K562 (cell line): ENCODE measurements at regions not wholly inside any gene's neighbourhood (a gene's known extent, or its start where the extent isn't known, plus 50 kb on each side); places are given as distances from the start of the nearest gene placed in this dataset.

Experiments
- ATAC-seq: fragments of 200-7000 bp; cut with Tn5 transposase; 3 replicates; pipeline ENCODE4 v1.9.1; 2020; ENCODE audit warnings: moderate library complexity
- BruUV-seq: library from RNA; stranded (reverse); fragments of 400-500 nt; replicated peaks from 2 replicates; lab custom pipeline; 2021; lab: Mats Ljungman, UMichigan
- CTCF ChIA-PET: fragments of 300-600 bp; formaldehyde crosslinking; extraction: SDS; loops from one replicate; lab custom pipeline; 2021; ENCODE audit warnings: low intra/inter-chr PET ratio; lab: Yijun Ruan, JAX
- POLR2A ChIA-PET: fragments of 300-600, 350-650 bp; sonication (Branson Sonifier 250); formaldehyde crosslinking; extraction: SDS; loops from one replicate; lab custom pipeline; 2021; ENCODE audit warnings: antibody characterized with exemption, inconsistent platforms; lab: Yijun Ruan, JAX
- DNase-seq, 4 experiments: peaks; one replicate each; pipeline versions ENCODE4 v3.0.0 to v3.0.0-alpha.2; 2011 to 2018; ENCODE audit warnings: low spot score in 3 of 4, mixed read lengths in 3 of 4; ENCODE audit errors: extremely low read depth in 1 of 4
- FAIRE-seq: peaks from 2 replicates; lab custom pipeline; 2011; peaks lifted over from hg19 to GRCh38; lab: Jason Lieb, UNC
- H2AFZ ChIP-seq: 2 replicates; pipeline ENCODE4 v1.6.0; 2011; ENCODE audit warnings: low read depth, low read length, control low read depth, inconsistent platforms
- H3K27ac ChIP-seq: fragments of 200-600 bp; 3 replicates; pipeline ENCODE4 v1.8.0; 2011; ENCODE audit warnings: low read depth, mild to moderate bottlenecking, control low read depth, inconsistent platforms, low read length, moderate library complexity, mixed read lengths; ENCODE audit errors: extremely low read depth
- H3K27me3 ChIP-seq, 2 experiments: fragments of 300-600 bp in 1 of 2; 2 replicates in 1 of 2; 3 replicates in 1 of 2; pipeline versions ENCODE4 v1.6.0 to v1.8.0; 2011; ENCODE audit warnings: inconsistent platforms in 2 of 2, low read length in 2 of 2, mild to moderate bottlenecking in 1 of 2, mixed read lengths in 1 of 2, moderate library complexity in 1 of 2; ENCODE audit not compliant: control insufficient read depth in 2 of 2, insufficient read depth in 2 of 2
- H3K36me3 ChIP-seq: fragments of 300-600 bp; 3 replicates; pipeline ENCODE4 v1.8.0; 2011; ENCODE audit warnings: mild to moderate bottlenecking, low read length, inconsistent platforms; ENCODE audit not compliant: control insufficient read depth, insufficient read depth
- H3K4me1 ChIP-seq, 2 experiments: fragments of 200-600 bp in 1 of 2; replicated peaks in 1 of 2; 2 replicates in 1 of 2; 3 replicates in 1 of 2; pipeline versions ENCODE4 v1.5.1 to v1.8.0; 2011; ENCODE audit warnings: inconsistent platforms in 2 of 2, low read length in 2 of 2, mild to moderate bottlenecking in 1 of 2, mixed read lengths in 1 of 2, moderate library complexity in 1 of 2; ENCODE audit not compliant: control insufficient read depth in 2 of 2, insufficient read depth in 2 of 2
- H3K4me2 ChIP-seq: 2 replicates; pipeline ENCODE4 v1.6.1; 2011; ENCODE audit warnings: low read length, control low read depth, inconsistent platforms, mixed read lengths; ENCODE audit not compliant: insufficient read depth
- H3K4me3 ChIP-seq: fragments of 200-600 bp; sonication (generic), shearing (Covaris generic); 2 replicates; pipeline ENCODE4 v1.5.1; 2016; ENCODE audit warnings: control low read depth, inconsistent platforms
- H3K79me2 ChIP-seq: fragments of 200-600 bp; 3 replicates; pipeline ENCODE4 v1.8.0; 2011; ENCODE audit warnings: low read length, inconsistent platforms; ENCODE audit not compliant: control insufficient read depth, insufficient read depth
- H3K9ac ChIP-seq, 2 experiments: 2 replicates each; pipeline versions ENCODE4 v1.6.0 to v1.6.1; 2011; ENCODE audit warnings: low read depth in 2 of 2, low read length in 2 of 2, control low read depth in 1 of 2, inconsistent platforms in 1 of 2, mild to moderate bottlenecking in 1 of 2, mixed read lengths in 1 of 2; ENCODE audit not compliant: insufficient read depth in 1 of 2
- H3K9me1 ChIP-seq: one replicate; pipeline ENCODE4 v1.6.0; 2011; ENCODE audit warnings: inconsistent platforms, mild to moderate bottlenecking, low read length, moderate library complexity; ENCODE audit not compliant: control insufficient read depth, insufficient read depth
- H3K9me3 ChIP-seq: replicated peaks from 2 replicates; pipeline ENCODE4 v1.5.1; 2011; ENCODE audit warnings: low read depth, low read length, inconsistent platforms; ENCODE audit not compliant: control insufficient read depth, insufficient read depth
- H4K20me1 ChIP-seq: replicated peaks from 2 replicates; pipeline ENCODE4 v1.6.1; 2011; ENCODE audit warnings: low read length, inconsistent platforms, mixed read lengths; ENCODE audit not compliant: control insufficient read depth, insufficient read depth
- ATF1 ChIP-seq, 2 experiments: fragments of 450-650 bp in 1 of 2; IDR thresholded peaks; 2 replicates each; pipeline ENCODE4 v1.6.1; 2016; ENCODE audit warnings: missing compliant biosample characterization in 1 of 2, missing genetic modification characterization in 1 of 2
- ATF7 ChIP-seq: fragments of 450-650 bp; IDR thresholded peaks from 2 replicates; pipeline ENCODE4 v1.7.1; 2014; ENCODE audit warnings: mild to moderate bottlenecking, moderate library complexity
- EGR1 ChIP-seq: fragments of 450-650 bp; conservative IDR thresholded peaks from 2 replicates; pipeline ENCODE4 v1.6.1; 2017; ENCODE audit warnings: mild to moderate bottlenecking
- HNRNPH1 ChIP-seq: fragments of 200-400 bp; formaldehyde crosslinking; optimal IDR thresholded peaks from 2 replicates; pipeline ENCODE3; 2017; ENCODE audit warnings: low read depth, mild to moderate bottlenecking, low read length, moderate library complexity
- JUND ChIP-seq, 2 experiments: IDR thresholded peaks; 2 replicates in 1 of 2; 3 replicates in 1 of 2; pipeline ENCODE4 v1.6.1; 2011; ENCODE audit warnings: borderline replicate concordance in 2 of 2, low read depth in 2 of 2, low read length in 2 of 2, improper control_type of control experiment in 1 of 2, missing biosample characterization in 1 of 2, missing genetic modification characterization in 1 of 2, missing genetic modification reagents in 1 of 2
- RUNX1 ChIP-seq: sonication (generic); IDR thresholded peaks from 2 replicates; pipeline ENCODE4 v1.6.1; 2016; ENCODE audit warnings: antibody characterized with exemption, low read depth
- SIX5 ChIP-seq, 2 experiments: IDR thresholded peaks; 2 replicates each; pipeline ENCODE4 v1.6.1; 2011; ENCODE audit warnings: low read length in 2 of 2, borderline replicate concordance in 1 of 2, low read depth in 1 of 2, mild to moderate bottlenecking in 1 of 2, moderate library complexity in 1 of 2; ENCODE audit not compliant: insufficient read depth in 1 of 2
- U2AF2 ChIP-seq: fragments of 200-400 bp; formaldehyde crosslinking; optimal IDR thresholded peaks from 2 replicates; pipeline ENCODE3; 2017; ENCODE audit warnings: low read depth, mild to moderate bottlenecking, low read length
- ZZZ3 ChIP-seq: fragments of 450-650 bp; IDR thresholded peaks from 2 replicates; pipeline ENCODE4 v1.6.1; 2016; ENCODE audit warnings: antibody characterized with exemption, mild to moderate bottlenecking, moderate library complexity
- WGBS: fragments of 100-300 bp; shearing (Covaris generic); methylation state at CpG from one replicate; pipeline ENCODE4 v1.1.6; 2016; ENCODE audit warnings: low coverage, mixed read lengths; ENCODE audit not compliant: insufficient coverage; ENCODE audit errors: missing lambda C conversion rate; 5-methylcytosine and 5-hydroxymethylcytosine counted together
- in situ Hi-C: fragments of 300-500 bp; cut with MboI; formaldehyde crosslinking; loops from 4 replicates; pipeline ENCODE4 v1.15.0; 2018; ENCODE audit warnings: inconsistent platforms, mixed read lengths
- intact Hi-C: fragments of 100-400 bp; cut with micrococcal nuclease; formaldehyde crosslinking; loops from 2 replicates; pipeline ENCODE4 v1.14.2; 2022
- TF ChIP-seq, protein P1 (sequence below): fragments of 250-450 bp; sonication (Bioruptor Pico); IDR thresholded peaks from 2 replicates; pipeline ENCODE4 v1.5.0; 2020; ENCODE audit warnings: mild to moderate bottlenecking
- TF ChIP-seq, protein P2 (sequence below): IDR thresholded peaks from 2 replicates; pipeline ENCODE4 v1.6.1; 2011; ENCODE audit not compliant: insufficient read length; ENCODE audit errors: extremely low read depth
- TF ChIP-seq, protein P3 (sequence below): fragments of 200-800 bp; sonication (Bioruptor generic); IDR thresholded peaks from 2 replicates; pipeline ENCODE4 v1.6.1; 2017; ENCODE audit warnings: missing genetic modification characterization, missing compliant biosample characterization
- TF ChIP-seq, protein P4 (sequence below), 2 experiments: fragments of 450-650 bp in 1 of 2; sonication (generic) in 1 of 2; formaldehyde crosslinking in 1 of 2; IDR thresholded peaks in 1 of 2; conservative IDR thresholded peaks in 1 of 2; 2 replicates each; pipeline versions ENCODE4 v1.6.1 to v1.8.1; 2016 to 2023; ENCODE audit warnings: mild to moderate bottlenecking in 2 of 2, moderate library complexity in 2 of 2, inconsistent platforms in 1 of 2, missing genetic modification reagents in 1 of 2

DNA sequence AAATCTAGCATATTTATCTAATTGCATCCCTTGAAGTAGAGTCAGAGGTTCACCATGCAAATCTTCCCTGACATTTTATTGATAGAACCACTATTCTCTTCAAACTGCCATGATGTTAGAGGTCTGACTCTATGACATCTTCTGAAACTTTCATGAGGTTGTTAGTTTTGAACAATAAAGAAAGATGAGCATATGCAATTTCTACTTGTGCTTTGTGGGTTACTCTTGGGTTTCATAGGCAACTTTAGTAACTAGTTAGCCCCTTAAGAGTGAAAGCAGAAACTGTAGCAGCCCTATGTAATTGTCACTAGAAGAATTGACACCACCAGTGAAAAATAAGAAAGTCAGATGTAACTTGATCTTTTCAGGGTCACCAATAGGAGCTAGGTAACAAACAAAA lies 53.1 kb upstream of the ZEB2 start (continued):
- TF ChIP-seq, protein P1, sequence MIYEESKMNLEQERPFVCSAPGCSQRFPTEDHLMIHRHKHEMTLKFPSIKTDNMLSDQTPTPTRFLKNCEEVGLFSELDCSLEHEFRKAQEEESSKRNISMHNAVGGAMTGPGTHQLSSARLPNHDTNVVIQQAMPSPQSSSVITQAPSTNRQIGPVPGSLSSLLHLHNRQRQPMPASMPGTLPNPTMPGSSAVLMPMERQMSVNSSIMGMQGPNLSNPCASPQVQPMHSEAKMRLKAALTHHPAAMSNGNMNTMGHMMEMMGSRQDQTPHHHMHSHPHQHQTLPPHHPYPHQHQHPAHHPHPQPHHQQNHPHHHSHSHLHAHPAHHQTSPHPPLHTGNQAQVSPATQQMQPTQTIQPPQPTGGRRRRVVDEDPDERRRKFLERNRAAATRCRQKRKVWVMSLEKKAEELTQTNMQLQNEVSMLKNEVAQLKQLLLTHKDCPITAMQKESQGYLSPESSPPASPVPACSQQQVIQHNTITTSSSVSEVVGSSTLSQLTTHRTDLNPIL (CRISPR knock-in tag): no peak
- TF ChIP-seq JUND (IDR thresholded peaks at IDR 0.05; ENCODE audit: borderline replicate concordance, low read depth, low read length): no peak
- TF ChIP-seq JUND (tag; IDR thresholded peaks at IDR 0.05; ENCODE audit: borderline replicate concordance, low read depth, low read length): no peak
- TF ChIP-seq ZZZ3: no peak
- no peak for TF ChIP-seq HNRNPH1
- TF ChIP-seq, protein P2, sequence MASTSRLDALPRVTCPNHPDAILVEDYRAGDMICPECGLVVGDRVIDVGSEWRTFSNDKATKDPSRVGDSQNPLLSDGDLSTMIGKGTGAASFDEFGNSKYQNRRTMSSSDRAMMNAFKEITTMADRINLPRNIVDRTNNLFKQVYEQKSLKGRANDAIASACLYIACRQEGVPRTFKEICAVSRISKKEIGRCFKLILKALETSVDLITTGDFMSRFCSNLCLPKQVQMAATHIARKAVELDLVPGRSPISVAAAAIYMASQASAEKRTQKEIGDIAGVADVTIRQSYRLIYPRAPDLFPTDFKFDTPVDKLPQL: no peak
- TF ChIP-seq RUNX1: no peak
- no peak for TF ChIP-seq U2AF2
- no peak for TF ChIP-seq EGR1
- TF ChIP-seq, all 486 proteins: peak for 0

DNA sequence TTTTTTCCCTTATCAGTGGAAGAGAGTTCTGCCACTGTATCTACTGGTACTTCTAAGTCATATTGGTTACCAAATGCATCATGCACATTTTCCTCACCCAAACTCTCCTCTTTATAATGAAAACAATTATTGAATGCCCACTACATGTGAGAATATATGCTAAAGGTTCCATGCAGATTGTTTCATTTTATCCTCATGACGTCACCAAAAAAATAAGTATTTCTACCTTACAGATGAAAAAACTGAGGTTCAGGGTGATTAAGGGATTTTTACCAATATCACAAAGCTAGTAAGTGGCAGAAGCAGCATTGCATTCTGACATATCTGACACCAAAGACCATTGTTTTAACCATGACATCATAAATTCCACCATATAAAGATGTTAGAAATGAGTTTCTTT lies 51.9 kb upstream of the ZEB2 start:
- in situ Hi-C loops: no loop called here
- Histone ChIP-seq H3K27me3 (no peaks in the 10 kb centered on the region), H2AFZ (peak overlapping the region; percentile 7; the same call in 1 of the 2 replicates), H3K4me2 (no peak overlapping the region), H3K79me2 (no peaks in the 10 kb centered on the region), H3K27ac (no peak overlapping the region), H3K9ac (no peak overlapping the region), H3K4me3 (no peak overlapping the region), H3K9me1 (no peaks in the 10 kb centered on the region), H3K36me3 (no peaks in the 10 kb centered on the region), H3K9me3 (no peaks in the 10 kb centered on the region), H4K20me1 (no peaks in the 10 kb centered on the region), H3K4me1 (no peaks in the 10 kb centered on the region; a peak in 2 of 5 replicates)
- DNase-seq (no peak), ATAC-seq (no peak), FAIRE-seq (peak; percentile 11)
- no TSS peak for BruUV-seq
- TF ChIP-seq, protein P3, sequence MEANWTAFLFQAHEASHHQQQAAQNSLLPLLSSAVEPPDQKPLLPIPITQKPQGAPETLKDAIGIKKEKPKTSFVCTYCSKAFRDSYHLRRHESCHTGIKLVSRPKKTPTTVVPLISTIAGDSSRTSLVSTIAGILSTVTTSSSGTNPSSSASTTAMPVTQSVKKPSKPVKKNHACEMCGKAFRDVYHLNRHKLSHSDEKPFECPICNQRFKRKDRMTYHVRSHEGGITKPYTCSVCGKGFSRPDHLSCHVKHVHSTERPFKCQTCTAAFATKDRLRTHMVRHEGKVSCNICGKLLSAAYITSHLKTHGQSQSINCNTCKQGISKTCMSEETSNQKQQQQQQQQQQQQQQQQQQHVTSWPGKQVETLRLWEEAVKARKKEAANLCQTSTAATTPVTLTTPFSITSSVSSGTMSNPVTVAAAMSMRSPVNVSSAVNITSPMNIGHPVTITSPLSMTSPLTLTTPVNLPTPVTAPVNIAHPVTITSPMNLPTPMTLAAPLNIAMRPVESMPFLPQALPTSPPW (CRISPR knock-in tag): no peak
- TF ChIP-seq ATF1 (CRISPR knock-in tag; IDR thresholded peaks at IDR 0.05) (no peak), ATF1 (tag; IDR thresholded peaks at IDR 0.05) (peak; percentile 44; the same call in 1 of the 2 replicates), SIX5 (IDR thresholded peaks at IDR 0.05; ENCODE audit: borderline replicate concordance in 1 of 2, insufficient read depth in 1 of 2, low read depth in 1 of 2, low read length in 2 of 2) (no peak), ATF7 (0 out of 2 replicates have a peak, but pooled peaks have one; percentile 38)
- TF ChIP-seq, protein P4, sequence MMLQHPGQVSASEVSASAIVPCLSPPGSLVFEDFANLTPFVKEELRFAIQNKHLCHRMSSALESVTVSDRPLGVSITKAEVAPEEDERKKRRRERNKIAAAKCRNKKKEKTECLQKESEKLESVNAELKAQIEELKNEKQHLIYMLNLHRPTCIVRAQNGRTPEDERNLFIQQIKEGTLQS (IDR thresholded peaks at IDR 0.05): peak; percentile 29
- TF ChIP-seq, protein P4 (CRISPR knock-in tag; conservative IDR thresholded peaks at IDR 0.05): no peak
- intact Hi-C loops: no loop called here
- 68% methylated on average over 1 of the region's 1 CpG for WGBS
- ChIA-PET CTCF (no interaction called here), POLR2A (interaction anchor here (2.1 kb wide), 1 partner anchor 11 kb away, joined by 11 read pairs; no protein-coding TSS in a partner anchor)
